ENCODE measurements at regions not wholly inside any gene's neighbourhood (a gene's known extent, or its start where the extent isn't known, plus 50 kb on each side); places are given as distances from the start of the nearest gene placed in this dataset.
"Not testable (repeated sequence)": the region's sequence is repeated elsewhere in the genome, so short reads cannot be mapped to it uniquely, and the experiment has no call there.

DNA sequence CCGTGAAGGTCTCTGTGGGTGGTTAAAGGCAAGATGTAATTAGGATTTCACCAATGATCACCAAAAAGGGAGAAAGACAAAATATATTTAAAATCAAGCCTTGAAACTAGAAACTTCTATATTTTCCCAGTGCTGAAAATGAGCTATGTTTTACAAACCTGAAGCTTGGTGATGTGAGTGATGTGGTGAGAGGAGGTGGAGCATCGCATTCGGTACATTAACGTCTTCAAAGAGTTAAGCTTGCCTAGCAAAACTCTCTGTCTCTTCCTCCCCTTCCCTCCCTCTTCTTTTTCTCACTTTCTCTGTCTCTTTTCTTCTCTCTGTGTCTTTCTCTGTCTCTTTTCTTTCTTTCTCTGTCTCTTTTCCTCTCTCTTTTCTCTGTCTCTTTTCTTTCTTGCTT, 347.3 kb upstream of the IRX2 start:
- DNase-seq, result no peak

DNA sequence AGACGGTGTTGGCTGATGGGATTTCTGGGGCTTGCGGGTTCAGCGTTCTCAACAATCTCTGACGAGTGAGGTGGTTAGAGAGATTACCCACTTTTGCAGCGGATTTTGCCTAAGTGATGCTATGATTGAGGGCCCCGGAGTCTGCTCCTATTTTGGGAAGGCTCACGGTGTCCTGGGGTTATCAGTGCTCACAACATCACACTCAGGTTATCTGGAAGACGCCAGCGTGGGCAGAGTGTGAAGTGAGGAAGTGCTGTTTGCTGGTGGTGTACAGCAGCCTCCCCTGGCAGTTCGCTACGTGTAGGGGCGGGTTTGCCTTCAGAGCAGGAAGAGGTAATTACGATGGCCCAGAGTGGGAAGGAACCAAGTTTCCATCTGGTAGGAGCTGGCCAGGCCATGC, 341.2 kb upstream of the IRX2 start:
- no peak for DNase-seq

DNA sequence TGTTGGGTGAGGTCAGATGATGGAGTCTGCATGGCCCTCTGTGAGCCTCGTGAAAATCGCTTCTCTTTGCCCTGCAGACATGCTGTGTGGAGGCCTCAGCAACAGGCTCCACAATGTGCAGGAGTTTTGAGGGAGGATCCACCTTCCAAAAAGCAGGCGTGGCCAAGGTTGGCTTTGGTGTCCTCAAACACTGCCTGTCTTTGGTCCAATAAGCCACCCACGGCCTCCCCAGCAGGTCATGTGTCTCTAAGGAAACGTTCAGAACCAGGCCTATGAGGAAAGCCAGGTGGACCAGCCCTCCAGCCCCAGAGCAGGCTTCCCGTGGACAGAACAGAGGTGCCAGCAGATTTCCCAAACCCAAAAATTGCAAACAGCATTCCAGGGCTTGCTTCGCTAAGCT, 340.7 kb upstream of the IRX2 start:
- DNase-seq, result no peak

DNA sequence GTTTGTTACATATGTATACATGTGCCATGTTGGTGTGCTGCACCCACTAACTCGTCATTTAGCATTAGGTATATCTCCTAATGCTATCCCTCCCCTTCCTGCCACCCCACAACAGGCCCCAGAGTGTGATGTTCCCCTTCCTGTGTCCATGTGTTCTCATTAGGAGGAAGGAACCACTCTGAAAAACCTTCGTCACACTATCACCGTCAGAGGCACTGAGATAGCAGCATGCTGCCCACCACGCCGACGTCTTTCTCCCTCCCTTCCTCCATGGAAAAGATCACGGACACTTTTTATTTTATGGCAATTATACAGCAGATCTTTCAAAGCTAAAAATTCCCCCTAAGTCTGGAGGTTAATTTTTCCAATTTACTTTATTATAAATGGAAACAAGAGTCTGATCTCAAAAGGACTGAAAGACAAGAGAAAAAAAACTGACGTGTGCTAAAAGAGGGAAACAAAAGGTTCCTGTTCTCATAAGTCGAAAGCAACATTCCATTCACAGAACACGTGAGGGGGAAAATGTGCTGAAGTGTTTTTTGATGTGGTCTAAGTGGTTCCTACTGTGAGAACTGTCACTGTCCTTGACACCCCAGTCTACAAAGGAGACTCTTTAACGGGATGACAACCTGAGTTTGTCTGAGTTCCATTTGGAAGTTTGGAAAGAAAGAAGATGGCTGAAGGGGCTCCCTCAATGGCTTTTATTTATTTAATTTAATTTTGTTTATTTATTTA, 339.7 kb upstream of the IRX2 start:
- no peak for DNase-seq

DNA sequence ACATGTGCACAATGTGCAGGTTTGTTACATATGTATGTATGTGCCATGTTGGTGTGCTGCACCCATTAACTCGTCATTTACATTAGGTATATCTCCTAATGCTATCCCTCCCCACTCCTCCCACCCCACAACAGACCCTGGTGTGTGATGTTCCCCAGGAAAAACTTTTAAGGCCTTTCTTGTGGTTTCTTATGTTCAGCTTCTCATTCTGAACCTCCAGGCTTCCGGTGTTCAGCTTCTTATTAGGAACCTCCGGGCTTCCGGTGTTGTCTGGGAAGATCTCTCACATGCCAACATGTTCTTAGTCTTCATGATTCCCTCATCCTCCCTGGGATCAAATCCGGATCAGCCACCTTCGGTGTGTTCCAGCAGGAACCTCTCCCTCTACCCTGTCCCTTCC, 338.8 kb upstream of the IRX2 start:
- not testable (repeated sequence) for DNase-seq

DNA sequence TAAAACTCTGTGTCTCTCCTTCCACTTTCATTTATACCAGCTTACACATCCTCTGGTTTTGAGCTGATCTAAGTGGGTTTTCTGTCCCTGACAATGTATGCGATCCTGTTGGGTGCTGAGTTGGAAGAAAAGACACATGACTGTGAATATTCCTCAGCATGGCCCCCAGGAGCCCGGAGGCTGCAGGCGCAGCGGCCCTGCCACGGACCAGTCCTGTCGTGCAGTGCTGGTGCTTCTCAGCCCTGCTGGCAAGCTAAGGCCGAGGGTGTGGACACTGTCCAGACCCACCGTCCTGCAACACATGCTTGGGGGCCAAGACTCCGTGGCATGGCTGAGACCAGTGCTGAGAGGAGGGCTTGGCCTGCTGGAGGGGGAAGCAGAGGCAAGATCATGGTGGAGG, 328.9 kb upstream of the IRX2 start:
- DNase-seq, result no peak

DNA sequence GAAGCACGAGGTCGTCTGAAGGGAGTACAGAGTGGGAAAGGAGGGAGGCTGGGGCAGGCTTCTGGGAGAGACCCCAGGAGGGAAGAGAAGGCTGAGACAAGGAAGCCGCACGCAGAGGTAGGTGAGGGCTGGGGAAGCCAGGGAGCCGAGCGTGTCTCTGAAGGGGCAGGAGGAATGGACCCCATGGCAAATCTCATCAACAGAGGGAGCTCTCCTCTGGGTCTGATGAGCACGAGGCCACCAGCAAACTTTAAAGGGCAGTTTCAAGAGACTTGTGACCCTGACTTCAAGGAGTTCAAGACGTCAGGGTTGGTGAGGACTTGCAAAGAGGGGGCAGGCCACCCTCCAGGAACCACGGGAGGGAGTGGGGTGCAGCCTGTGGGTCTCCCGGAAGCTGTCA, 326.2 kb upstream of the IRX2 start:
- no peak for DNase-seq

DNA sequence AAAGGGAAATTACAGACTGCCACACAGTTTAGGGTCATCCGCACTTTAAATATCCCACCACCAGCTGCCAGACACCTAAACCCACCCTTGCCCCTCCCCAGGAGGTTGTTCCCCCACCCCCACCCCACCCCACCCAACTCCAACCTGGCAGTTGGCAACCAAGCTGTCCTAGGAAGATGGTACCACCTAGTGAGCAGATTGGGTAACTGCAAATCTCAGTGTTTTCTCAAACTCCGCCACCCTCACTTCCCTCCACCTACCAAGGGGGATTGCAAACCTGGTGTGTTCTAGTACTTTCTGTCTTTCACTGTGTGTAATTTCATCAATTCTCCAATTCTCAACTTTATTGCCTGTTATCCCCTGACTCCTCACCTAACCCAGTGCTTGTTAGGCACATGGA, 323.8 kb upstream of the IRX2 start:
- DNase-seq, result no peak

DNA sequence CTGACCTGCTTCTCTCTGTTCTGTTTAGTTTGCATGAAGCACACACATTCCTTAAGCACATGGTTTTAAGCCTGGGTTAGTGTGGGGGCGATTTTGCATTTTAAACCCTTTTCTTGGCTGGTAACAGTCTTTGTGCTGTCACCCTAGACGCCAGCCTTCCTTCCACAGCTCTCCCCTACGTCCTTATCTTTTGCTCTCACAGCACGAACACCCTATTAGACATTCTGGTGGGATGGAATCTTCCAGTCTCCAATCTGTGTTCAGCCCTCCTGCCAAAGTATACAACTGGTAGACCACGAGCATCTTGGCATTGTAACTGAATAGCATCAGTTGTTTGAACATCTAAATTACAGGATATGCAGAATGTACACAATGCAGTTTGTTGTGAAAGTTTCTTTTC, 316.9 kb upstream of the IRX2 start:
- no peak for DNase-seq

DNA sequence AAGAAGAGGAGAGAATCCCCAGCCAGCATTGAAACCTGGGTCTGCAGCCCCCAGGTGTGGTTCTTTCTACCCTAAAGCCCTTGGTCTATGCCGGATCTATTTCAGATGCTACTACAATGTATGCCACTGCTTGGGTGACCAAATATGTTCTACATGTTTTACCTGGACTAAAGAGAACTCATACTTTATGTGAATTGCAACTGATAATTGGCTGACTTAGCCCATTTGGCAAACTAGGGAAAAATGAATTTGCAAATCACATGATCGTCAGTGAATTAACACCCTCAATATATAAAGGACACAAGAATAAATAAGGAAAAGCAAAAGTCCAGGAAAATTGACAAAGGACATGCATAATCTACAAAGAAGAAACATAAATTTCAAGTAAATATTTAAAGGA, 308.8 kb upstream of the IRX2 start:
- no peak for DNase-seq

DNA sequence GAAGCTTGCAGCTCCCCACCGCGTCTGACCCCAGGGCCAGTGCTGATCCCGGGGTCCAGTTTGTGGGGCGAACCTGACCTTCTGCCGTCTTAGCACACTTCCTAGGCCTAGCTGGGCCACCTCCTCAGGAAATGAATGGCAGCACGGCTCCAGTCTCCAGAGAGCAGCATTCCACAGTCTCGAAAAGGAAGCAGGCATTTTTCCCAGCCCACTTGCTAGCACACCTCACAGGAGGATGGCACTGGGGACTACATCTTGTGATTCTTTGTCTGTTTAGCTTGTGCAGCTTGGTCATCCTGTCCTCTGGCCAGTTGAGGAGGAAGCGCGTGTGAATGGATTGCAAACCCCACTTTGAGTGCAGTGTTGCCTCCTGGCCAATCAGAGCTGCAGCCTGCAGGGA, 308.0 kb upstream of the IRX2 start:
- no peak for DNase-seq

DNA sequence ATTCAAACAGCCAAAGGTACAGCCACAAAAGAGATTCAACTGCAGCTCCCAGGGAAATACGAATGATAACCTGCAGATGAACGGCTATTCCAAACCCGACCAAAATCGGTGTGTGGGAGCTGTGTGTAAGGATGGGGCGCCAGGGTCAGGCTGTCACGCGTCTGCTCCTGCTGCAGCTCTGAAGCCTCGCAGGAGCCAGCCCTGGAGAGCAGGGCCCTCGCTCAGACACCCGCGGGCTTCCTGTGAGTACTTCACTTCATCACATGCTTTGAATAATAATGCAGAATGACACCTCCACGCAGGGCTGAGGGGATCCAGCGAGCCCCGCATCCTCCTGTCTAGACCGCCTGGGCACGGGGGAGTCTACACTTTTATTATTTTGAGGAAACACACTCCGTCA, 307.5 kb upstream of the IRX2 start:
- DNase-seq, result no peak

DNA sequence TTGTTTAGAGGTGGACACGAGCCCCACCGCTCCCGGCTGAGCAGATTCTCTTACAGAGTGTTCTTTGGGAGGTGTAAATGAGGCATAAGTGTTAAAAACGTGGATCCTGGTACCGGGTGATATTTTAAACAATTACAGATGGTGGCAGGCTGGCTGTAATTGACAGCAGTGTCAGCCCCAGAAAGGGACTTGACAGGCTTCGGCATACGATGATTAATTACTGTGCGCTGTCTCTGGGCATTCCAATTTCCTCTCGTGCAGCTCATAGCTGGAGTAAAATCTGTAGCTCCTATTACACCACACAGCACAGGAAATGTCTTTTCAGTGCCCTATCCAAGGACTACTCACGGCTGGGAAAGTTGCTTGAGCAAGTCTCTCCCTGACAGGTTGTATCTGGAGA, 305.4 kb upstream of the IRX2 start:
- DNase-seq, result no peak

DNA sequence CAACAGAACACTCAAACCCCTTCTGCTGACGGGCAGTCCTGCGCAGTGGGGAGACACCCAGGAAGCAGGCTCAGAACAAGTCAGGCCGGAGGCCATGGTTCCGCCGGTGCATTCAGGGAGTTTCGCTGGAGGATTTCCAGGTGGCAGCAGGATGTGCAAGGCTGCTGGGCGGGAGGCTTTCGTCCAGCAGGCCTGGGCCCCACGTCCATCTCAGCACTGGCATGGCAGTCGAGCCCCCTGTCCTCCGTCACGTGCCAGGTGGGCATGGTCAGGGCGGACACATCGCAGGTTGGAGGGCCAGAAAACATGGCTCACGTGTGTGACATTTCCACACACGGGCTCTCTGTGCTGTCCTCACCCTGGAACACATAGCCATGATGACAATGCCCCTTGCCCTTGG, 299.9 kb upstream of the IRX2 start:
- DNase-seq, result no peak

DNA sequence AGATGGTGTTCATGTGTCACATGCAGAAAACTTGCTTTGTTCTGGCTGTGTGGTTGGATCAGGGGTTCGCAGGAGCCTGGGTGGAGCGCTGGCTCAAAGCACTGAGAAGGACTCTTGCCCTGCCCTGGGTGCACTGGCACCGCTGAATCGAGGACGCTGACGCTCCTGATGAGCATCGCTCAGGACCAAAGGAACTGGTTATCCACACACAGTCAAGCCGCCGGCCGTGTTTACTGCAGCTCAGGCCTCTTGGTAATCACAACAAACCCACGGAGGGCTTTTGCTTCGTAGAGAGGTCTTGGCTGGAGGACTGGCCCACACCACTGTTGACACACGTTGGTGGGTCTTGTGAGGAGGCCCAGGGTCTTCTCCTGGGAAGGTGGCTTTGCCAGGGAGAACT, 299.4 kb upstream of the IRX2 start:
- no peak for DNase-seq

DNA sequence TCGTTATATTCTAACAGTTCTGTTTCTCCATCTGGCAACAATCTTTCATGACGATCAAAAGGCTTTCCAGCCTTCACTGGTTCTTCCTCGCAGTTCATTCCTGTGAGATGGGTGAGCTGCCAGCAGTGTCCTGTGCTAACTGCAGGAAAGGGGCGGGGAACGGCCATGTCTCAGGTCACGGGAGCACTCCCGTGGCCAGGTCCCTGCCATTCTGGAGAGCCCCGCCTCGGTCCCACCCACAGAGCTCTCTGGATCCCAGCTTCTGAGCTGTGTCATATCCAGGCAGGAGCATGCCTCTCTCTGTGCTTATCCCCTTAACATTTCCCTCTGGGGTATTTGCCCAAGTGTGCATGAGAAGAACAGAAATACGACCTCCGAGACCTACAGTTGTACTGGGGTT, 297.8 kb upstream of the IRX2 start:
- DNase-seq, result no peak

DNA sequence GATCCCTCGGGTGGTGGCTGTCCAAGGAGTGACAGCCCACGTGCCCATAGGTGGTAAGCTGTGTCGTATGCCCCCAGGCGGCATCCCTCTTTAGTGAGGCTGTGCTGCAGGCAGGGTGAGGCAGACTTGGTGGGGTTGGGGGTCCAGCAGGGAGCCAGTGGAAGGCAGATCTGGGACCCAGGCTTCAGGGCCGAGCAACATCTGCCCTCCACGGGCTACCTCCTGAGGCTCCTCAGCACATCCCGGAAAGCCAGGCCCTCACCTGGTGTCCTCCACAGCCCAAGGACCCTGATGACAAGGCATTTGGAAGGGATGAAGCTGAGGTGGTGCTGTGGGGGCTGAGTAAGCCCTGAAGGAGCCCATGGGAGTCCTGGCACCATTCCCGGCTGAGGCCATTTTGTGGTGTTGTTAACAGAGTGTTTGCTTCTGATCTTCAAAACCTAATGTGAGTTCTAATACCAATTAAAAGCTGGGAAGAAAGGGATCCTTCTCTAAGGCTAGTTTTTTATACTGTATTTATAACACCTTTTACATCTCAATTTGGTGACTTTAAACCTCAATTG, 295.8 kb upstream of the IRX2 start:
- no peak for DNase-seq

DNA sequence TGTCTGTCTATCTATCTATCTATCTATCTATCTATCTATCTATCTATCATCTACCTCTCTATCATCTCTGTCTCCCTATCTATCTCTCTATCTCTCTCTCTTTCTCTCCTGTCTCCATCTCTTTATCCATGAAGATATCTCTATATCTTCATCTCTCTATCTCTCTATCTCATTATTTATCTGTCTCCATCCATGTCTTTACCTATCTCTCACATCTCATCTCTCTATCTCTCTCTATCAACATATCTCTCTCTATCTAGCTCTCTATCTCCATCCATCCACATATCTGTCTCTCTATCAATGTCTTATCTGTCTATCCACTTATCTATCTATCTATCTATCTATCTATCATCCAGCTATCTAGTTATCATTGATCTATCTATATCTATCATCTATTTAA, 292.1 kb upstream of the IRX2 start:
- no peak for DNase-seq

DNA sequence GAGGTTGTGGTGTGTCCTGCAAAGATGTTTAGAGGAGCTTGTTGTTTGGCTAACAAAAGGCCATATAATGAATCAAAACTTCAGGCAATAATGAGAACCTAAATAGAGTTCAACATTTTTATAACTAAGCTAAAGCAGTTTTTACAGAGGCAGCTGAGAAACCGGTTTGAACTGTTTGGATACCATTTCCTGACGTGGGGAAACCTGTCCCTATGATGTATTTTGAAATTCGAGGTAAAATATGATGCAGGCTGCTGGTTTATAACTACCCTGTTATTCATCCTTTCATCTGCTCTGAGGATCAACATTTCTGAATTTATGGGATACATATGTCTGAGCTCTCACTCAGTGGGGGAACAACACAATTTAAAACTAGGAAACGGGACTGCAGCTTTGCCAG, 289.5 kb upstream of the IRX2 start:
- DNase-seq, result no peak

DNA sequence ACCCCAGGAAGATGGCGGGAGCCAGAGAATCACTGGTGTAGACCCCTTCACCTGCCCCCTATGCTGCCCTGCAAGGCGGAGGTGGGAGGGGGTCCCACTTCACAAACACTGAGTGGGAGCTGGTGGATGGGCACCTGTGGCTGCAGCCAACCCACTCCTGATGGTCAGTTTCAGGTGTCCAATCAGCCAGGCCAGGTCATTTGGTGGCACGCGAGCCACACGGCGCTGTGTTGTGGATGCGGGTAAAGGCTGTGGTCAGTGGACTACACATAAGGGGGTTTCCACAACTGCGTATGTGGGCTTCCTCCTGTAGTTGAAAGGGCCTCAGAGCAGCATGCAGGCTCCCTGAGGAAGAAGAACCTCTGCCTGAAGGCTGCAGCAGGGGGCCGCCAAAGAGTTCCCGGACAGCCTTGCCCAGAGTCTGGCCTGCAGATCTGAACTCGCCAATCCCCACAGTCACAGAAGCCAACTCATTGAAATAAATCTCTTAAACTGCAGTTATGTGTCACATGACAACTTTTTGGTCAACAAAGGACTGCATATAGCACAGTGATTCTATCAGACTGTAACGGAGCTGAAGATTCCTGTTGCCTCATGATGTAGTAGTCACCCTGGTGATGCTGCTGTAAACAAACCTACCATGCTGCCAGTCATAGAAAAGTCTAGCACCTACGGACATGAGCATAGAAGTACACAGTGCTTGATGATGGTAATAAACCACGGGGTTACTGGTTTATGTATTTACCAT, 284.7 kb upstream of the IRX2 start:
- DNase-seq, result no peak

DNA sequence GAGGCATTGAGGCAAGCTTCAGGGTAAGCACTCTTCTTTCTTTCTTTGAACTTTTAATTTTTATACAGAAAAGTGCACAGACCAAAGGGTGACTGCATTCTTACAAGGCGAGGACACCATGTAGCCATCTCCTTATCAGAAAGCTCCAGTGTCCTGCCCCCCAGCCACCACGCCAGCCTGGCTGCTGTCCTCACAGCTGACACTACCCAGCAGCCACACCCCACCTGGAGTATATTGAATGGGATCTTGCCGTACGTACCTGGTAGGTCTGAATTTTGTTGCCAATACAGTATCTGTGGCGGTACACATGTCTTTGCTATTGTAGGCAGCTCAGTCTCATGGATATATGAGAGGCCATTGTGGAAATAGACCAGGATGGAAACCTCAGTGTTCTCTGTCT, 284.0 kb upstream of the IRX2 start:
- no peak for DNase-seq

DNA sequence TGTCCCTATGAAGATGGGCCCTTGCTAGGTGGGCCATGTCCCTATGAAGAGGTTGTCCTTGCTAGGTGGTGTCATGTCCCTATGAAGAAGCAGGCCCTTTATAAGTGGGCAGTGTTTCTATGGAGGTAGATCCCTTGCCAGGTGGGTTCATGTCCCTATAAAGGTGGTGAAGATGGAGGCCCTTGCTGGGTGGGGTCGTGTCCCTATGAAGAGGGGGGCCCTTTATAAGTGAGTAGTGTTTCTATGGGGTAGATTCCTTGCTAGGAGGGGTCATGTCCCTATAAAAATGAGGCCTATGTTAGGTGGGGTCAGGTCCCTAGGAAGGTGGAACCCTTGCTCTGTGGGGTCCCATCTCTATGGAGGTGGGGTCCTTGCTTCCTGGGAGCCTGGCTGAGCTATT, 283.4 kb upstream of the IRX2 start:
- DNase-seq, result no peak

DNA sequence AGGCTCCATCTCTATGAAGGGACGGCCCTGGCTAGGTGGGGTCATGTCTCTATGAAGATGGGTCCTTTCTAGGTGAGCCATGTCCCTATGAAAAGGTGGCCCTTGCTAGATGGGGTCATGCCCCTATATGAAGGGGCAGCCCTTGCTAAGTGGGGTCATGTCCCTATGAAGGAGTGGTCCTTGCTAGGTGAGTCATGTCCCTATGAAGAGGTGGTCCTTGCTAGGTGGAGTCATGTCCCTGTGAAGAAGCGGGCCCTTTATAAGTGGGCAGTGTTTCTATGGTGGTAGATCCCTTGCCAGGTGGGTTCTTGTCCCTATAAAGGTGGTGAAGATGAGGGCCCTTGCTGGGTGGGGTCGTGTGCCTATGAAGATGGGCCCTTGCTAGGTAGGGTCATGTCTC, 283.0 kb upstream of the IRX2 start:
- no peak for DNase-seq

DNA sequence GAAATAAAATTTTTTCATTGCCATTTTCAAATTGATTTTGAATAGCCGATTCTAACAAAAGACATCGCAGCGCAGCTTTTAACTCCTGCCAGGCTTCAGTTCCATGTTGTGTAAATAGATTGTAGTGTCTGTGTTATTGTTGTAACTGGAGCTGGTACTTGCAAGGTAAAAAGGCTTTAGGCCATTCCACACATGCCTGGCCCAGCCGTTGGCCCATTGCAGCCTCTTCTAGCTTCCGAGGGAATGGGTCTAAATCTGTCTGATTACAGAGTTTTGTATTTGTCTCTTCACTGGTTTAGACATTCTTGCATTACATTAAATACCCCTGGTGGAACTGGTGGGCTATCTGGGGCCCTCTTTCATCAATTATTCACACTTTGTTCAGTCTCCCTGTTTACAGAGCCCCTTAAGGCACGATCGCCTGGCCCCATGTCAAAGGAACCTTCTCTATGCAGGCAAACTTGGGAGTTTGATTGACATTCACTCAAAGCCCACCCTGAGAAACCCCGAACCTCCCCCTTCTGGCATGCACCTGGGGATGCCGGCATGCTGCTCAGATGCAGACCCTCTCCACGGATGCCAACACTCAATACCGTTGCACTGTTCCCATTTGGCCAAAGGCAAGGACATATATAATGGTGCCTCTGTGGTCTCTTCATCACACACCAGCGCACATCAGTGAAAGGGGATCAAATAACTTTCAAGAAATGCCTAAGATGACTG, 281.7 kb upstream of the IRX2 start:
- no peak for DNase-seq
